Neural cell (in vitro differentiated cells): ENCODE measurements at regions not wholly inside any gene's neighbourhood (a gene's known extent, or its start where the extent isn't known, plus 50 kb on each side); places are given as distances from the start of the nearest gene placed in this dataset.

Experiments used
- H2AFZ ChIP-seq: fragments of 200-600, 300-800 bp; sonication (generic), shearing (Covaris generic); 2 replicates; pipeline ENCODE4 v1.6.0; 2014; ENCODE audit warnings: low read depth, mild to moderate bottlenecking, antibody characterized with exemption, low read length, moderate library complexity
- H3F3A ChIP-seq: fragments of 200-600 bp; shearing (Covaris generic); 2 replicates; pipeline ENCODE4 v1.6.1; 2016; ENCODE audit warnings: mild to moderate bottlenecking, moderate library complexity, mixed read lengths, antibody characterized with exemption, low read length; ENCODE audit not compliant: insufficient read depth, poor library complexity, severe bottlenecking
- H3K27ac ChIP-seq: fragments of 200-600, 300-800 bp; sonication (generic), shearing (Covaris generic); 2 replicates; pipeline ENCODE4 v1.5.1; 2014; ENCODE audit warnings: mild to moderate bottlenecking, low read length, moderate library complexity
- H3K27me3 ChIP-seq: fragments of 300-800, 200-600 bp; sonication (generic), shearing (Covaris generic); 2 replicates; pipeline ENCODE4 v1.6.0; 2014; ENCODE audit warnings: mild to moderate bottlenecking, low read depth, low read length, moderate library complexity; ENCODE audit not compliant: insufficient read depth
- H3K36me3 ChIP-seq: fragments of 300-800, 200-600 bp; sonication (generic), shearing (Covaris generic); 2 replicates; pipeline ENCODE4 v1.5.1; 2014; ENCODE audit warnings: mild to moderate bottlenecking, antibody characterized with exemption, low read length, moderate library complexity; ENCODE audit not compliant: insufficient read depth
- H3K4me2 ChIP-seq: fragments of 300-800, 200-600 bp; sonication (generic), shearing (Covaris generic); 2 replicates; pipeline ENCODE4 v1.6.0; 2014; ENCODE audit warnings: mild to moderate bottlenecking, low read length
- H3K4me3 ChIP-seq: fragments of 300-800, 200-600 bp; sonication (generic), shearing (Covaris generic); 2 replicates; pipeline ENCODE4 v1.5.1; 2014; ENCODE audit warnings: mild to moderate bottlenecking, low read length, moderate library complexity
- H3K79me2 ChIP-seq: fragments of 200-600 bp; shearing (Covaris generic); replicated peaks from 2 replicates; pipeline ENCODE4 v1.6.0; 2014; ENCODE audit warnings: mild to moderate bottlenecking, low read length, moderate library complexity; ENCODE audit not compliant: insufficient read depth
- H3K9ac ChIP-seq: fragments of 300-800, 200-600 bp; sonication (generic), shearing (Covaris generic); 2 replicates; pipeline ENCODE4 v1.6.1; 2016; ENCODE audit warnings: mild to moderate bottlenecking, low read length, mixed read lengths
- H3K9me2 ChIP-seq: fragments of 200-600 bp; shearing (Covaris generic); 2 replicates; pipeline ENCODE4 v1.6.1; 2016; ENCODE audit warnings: mild to moderate bottlenecking, low read length, mixed read lengths; ENCODE audit not compliant: insufficient read depth
- H3K9me3 ChIP-seq: fragments of 200-600, 300-800 bp; sonication (generic), shearing (Covaris generic); 2 replicates; pipeline ENCODE4 v1.6.1; 2016; ENCODE audit warnings: mild to moderate bottlenecking, mixed run types, low read length, moderate library complexity, mixed read lengths
- H4K20me1 ChIP-seq: fragments of 200-600 bp; shearing (Covaris generic); 2 replicates; pipeline ENCODE4 v1.6.1; 2016; ENCODE audit warnings: mild to moderate bottlenecking, mixed run types; ENCODE audit not compliant: insufficient read depth
- CTCF ChIP-seq: fragments of 450-650 bp; IDR thresholded peaks from 2 replicates; pipeline ENCODE4 v1.5.1; 2014; ENCODE audit warnings: antibody characterized with exemption, mild to moderate bottlenecking, moderate library complexity; ENCODE audit not compliant: poor library complexity, severe bottlenecking
- EP300 ChIP-seq: fragments of 450-650 bp; conservative IDR thresholded peaks from 2 replicates; pipeline ENCODE4 v1.6.1; 2014; ENCODE audit warnings: antibody characterized with exemption, mild to moderate bottlenecking, moderate library complexity; ENCODE audit not compliant: poor library complexity, severe bottlenecking
- EZH2 ChIP-seq: fragments of 200-600, 300-800 bp; shearing (Covaris generic), sonication (generic); IDR thresholded peaks from 2 replicates; pipeline ENCODE4 v1.6.1; 2014; ENCODE audit warnings: antibody characterized with exemption, low read length, borderline replicate concordance, mild to moderate bottlenecking; ENCODE audit not compliant: insufficient read depth, poor library complexity, severe bottlenecking
- MXI1 ChIP-seq: fragments of 450-650 bp; conservative IDR thresholded peaks from 2 replicates; pipeline ENCODE4 v1.6.1; 2014; ENCODE audit warnings: antibody characterized with exemption, mild to moderate bottlenecking; ENCODE audit not compliant: poor library complexity, severe bottlenecking
- POLR2AphosphoS5 ChIP-seq: IDR thresholded peaks from 2 replicates; pipeline ENCODE4 v1.6.1; 2012
- RAD21 ChIP-seq: fragments of 450-650 bp; conservative IDR thresholded peaks from 2 replicates; pipeline ENCODE4 v1.6.1; 2014; ENCODE audit warnings: antibody characterized with exemption, mild to moderate bottlenecking, moderate library complexity
- REST ChIP-seq: IDR thresholded peaks from 2 replicates; pipeline ENCODE4 v1.6.1; 2012; ENCODE audit warnings: borderline replicate concordance
- SMC3 ChIP-seq: fragments of 450-650 bp; conservative IDR thresholded peaks from 2 replicates; pipeline ENCODE4 v1.6.1; 2014; ENCODE audit warnings: antibody characterized with exemption, mild to moderate bottlenecking, moderate library complexity; ENCODE audit not compliant: poor library complexity
- TAF1 ChIP-seq: IDR thresholded peaks from 2 replicates; pipeline ENCODE4 v1.6.1; 2012; ENCODE audit warnings: low read depth

- Histone ChIP-seq H3K9ac (no peak overlapping the region), H3K9me3 (no peaks in the 10 kb centered on the region), H3K27me3 (no peaks in the 10 kb centered on the region), H3K9me2 (no peaks in the 10 kb centered on the region), H2AFZ (no peak overlapping the region), H3K4me3 (no peak overlapping the region), H3F3A (no peaks in the 10 kb centered on the region), H3K4me2 (no peak overlapping the region), H3K27ac (no peak overlapping the region), H4K20me1 (no peaks in the 10 kb centered on the region), H3K79me2 (no peaks in the 10 kb centered on the region), H3K36me3 (no peaks in the 10 kb centered on the region)
- TF ChIP-seq TAF1 = no peak
- TF ChIP-seq CTCF = no peak
- no peak for TF ChIP-seq RAD21
- no peak for TF ChIP-seq MXI1
- TF ChIP-seq SMC3 = no peak
- TF ChIP-seq POLR2AphosphoS5 = no peak
- TF ChIP-seq EP300 = no peak
- TF ChIP-seq EZH2 = no peak
- no peak for TF ChIP-seq REST
Measured at GRCh38 chr14:42499137-42499536, 892.5 kb downstream of the LRFN5 start.

GRCh38 chr14:42490536-42490935 lies 883.9 kb downstream of the LRFN5 start:
- Histone ChIP-seq H3K4me3 (no peak overlapping the region), H3K4me2 (no peak overlapping the region), H3K27me3 (no peaks in the 10 kb centered on the region), H3K27ac (no peak overlapping the region), H4K20me1 (no peaks in the 10 kb centered on the region), H3K36me3 (no peaks in the 10 kb centered on the region), H3K9me2 (no peaks in the 10 kb centered on the region), H3K79me2 (no peaks in the 10 kb centered on the region), H3K9me3 (no peaks in the 10 kb centered on the region), H2AFZ (no peak overlapping the region), H3K9ac (no peak overlapping the region), H3F3A (no peaks in the 10 kb centered on the region)
- no peak for TF ChIP-seq CTCF
